PFSK-1 (cell line): ENCODE measurements at regions not wholly inside any gene's neighbourhood (a gene's known extent, or its start where the extent isn't known, plus 50 kb on each side); places are given as distances from the start of the nearest gene placed in this dataset.

Experiments
- FOXP2 ChIP-seq: optimal IDR thresholded peaks from 2 replicates; pipeline ENCODE3; 2011; ENCODE audit warnings: borderline replicate concordance, control low read depth, inconsistent platforms; ENCODE audit not compliant: insufficient read depth; ENCODE audit errors: extremely low read length, extremely low read depth
- POLR2AphosphoS5 ChIP-seq: IDR thresholded peaks from 2 replicates; pipeline ENCODE4 v1.6.1; 2012; ENCODE audit warnings: low read depth, mild to moderate bottlenecking, control low read depth, low read length, moderate library complexity
- SIN3A ChIP-seq: IDR thresholded peaks from 2 replicates; pipeline ENCODE4 v1.6.1; 2012; ENCODE audit warnings: mild to moderate bottlenecking, low read length, moderate library complexity, borderline replicate concordance; ENCODE audit not compliant: insufficient read depth
- TAF1 ChIP-seq: IDR thresholded peaks from 2 replicates; pipeline ENCODE4 v1.6.1; 2012; ENCODE audit warnings: low read length, control low read depth, borderline replicate concordance; ENCODE audit not compliant: insufficient read depth
- TF ChIP-seq, protein P1 (sequence below), 2 experiments: IDR thresholded peaks; 2 replicates each; pipeline versions ENCODE4 v1.6.1 to v1.8.0; 2011 to 2012; ENCODE audit warnings: low read depth in 2 of 2, low read length in 2 of 2, control low read depth in 1 of 2, inconsistent platforms in 1 of 2, mild to moderate bottlenecking in 1 of 2, moderate library complexity in 1 of 2; ENCODE audit not compliant: insufficient read depth in 1 of 2

DNA sequence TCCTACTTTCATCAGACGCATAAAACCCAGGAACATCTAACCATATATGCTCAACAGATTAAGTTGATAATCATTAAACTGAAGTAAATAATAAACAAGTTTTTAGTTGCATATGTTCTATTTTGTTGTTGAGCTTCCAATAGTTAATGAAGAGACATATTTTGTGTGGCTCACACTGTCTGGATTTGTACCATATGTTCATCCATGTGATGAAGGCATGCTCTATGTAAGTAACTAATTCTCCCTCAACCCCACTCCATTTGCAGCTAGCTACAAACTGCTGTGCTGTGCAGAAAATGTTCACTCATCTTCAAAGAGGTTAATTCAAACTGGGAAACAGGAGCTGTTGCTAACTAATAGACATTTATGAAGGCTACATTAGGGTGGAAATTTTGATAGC, 589.7 kb upstream of the LRRC4C start:
- TF ChIP-seq POLR2AphosphoS5 (no peak), SIN3A (no peak), TAF1 (no peak), FOXP2 (no peak)
- TF ChIP-seq, protein P1, sequence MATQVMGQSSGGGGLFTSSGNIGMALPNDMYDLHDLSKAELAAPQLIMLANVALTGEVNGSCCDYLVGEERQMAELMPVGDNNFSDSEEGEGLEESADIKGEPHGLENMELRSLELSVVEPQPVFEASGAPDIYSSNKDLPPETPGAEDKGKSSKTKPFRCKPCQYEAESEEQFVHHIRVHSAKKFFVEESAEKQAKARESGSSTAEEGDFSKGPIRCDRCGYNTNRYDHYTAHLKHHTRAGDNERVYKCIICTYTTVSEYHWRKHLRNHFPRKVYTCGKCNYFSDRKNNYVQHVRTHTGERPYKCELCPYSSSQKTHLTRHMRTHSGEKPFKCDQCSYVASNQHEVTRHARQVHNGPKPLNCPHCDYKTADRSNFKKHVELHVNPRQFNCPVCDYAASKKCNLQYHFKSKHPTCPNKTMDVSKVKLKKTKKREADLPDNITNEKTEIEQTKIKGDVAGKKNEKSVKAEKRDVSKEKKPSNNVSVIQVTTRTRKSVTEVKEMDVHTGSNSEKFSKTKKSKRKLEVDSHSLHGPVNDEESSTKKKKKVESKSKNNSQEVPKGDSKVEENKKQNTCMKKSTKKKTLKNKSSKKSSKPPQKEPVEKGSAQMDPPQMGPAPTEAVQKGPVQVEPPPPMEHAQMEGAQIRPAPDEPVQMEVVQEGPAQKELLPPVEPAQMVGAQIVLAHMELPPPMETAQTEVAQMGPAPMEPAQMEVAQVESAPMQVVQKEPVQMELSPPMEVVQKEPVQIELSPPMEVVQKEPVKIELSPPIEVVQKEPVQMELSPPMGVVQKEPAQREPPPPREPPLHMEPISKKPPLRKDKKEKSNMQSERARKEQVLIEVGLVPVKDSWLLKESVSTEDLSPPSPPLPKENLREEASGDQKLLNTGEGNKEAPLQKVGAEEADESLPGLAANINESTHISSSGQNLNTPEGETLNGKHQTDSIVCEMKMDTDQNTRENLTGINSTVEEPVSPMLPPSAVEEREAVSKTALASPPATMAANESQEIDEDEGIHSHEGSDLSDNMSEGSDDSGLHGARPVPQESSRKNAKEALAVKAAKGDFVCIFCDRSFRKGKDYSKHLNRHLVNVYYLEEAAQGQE (IDR thresholded peaks at IDR 0.05; ENCODE audit: insufficient read depth in 1 of 2, low read depth in 2 of 2, low read length in 2 of 2): no peak
